NCI-H748 treated with DMSO at 0.1 percent for 48 hours (cell line): ENCODE measurements at regions not wholly inside any gene's neighbourhood (a gene's known extent, or its start where the extent isn't known, plus 50 kb on each side); places are given as distances from the start of the nearest gene placed in this dataset.
A peak's percentile ranks its signal among the peaks of the same experiment; 100 is the strongest.
"Not testable (repeated sequence)": the region's sequence is repeated elsewhere in the genome, so short reads cannot be mapped to it uniquely, and the experiment has no call there.

Experiments used
- DNase-seq: peaks from one replicate; lab custom pipeline; 2025; lab: John Stamatoyannopoulos, UW

GRCh38 chr21:39082656-39083376 lies 100.4 kb downstream of the PSMG1 start:
- no peak for DNase-seq

GRCh38 chr21:39080366-39080765 lies 102.9 kb downstream of the PSMG1 start:
- DNase-seq = no peak

GRCh38 chr21:39079617-39080016 lies 103.6 kb downstream of the PSMG1 start:
- no peak for DNase-seq

- DNase-seq = no peak
Observed at GRCh38 chr21:39078322-39079065, 104.8 kb downstream of the PSMG1 start.

GRCh38 chr21:39077876-39078275 lies 105.4 kb downstream of the PSMG1 start:
- DNase-seq = no peak

- DNase-seq = no peak
Observed at GRCh38 chr21:39074508-39074907, 108.7 kb downstream of the PSMG1 start.

- DNase-seq = no peak
Observed at GRCh38 chr21:39073717-39074116, 109.5 kb downstream of the PSMG1 start.

- no peak for DNase-seq
Observed at GRCh38 chr21:39073063-39073462, 110.2 kb downstream of the PSMG1 start.

- no peak for DNase-seq
Observed at GRCh38 chr21:39072468-39072867, 110.8 kb downstream of the PSMG1 start.

- DNase-seq = no peak
Observed at GRCh38 chr21:39071623-39072214, 111.5 kb downstream of the PSMG1 start.

GRCh38 chr21:39069856-39070255 lies 113.4 kb downstream of the PSMG1 start:
- not testable (repeated sequence) for DNase-seq

- DNase-seq = no peak
Observed at GRCh38 chr21:39066829-39067780, 116.1 kb downstream of the PSMG1 start.

- no peak for DNase-seq
Observed at GRCh38 chr21:39065917-39066316, 117.3 kb downstream of the PSMG1 start.

GRCh38 chr21:39064325-39065012 lies 118.8 kb downstream of the PSMG1 start:
- DNase-seq = no peak

- DNase-seq = no peak
Observed at GRCh38 chr21:39063517-39063916, 119.7 kb downstream of the PSMG1 start.

GRCh38 chr21:39062196-39062595 lies 121.1 kb downstream of the PSMG1 start:
- DNase-seq = no peak

GRCh38 chr21:39061766-39062165 lies 121.5 kb downstream of the PSMG1 start:
- no peak for DNase-seq

GRCh38 chr21:39060485-39061083 lies 122.7 kb downstream of the PSMG1 start:
- no peak for DNase-seq

- peak; percentile 9 for DNase-seq
Observed at GRCh38 chr21:39057121-39057520, 126.1 kb downstream of the PSMG1 start.

- DNase-seq = no peak
Observed at GRCh38 chr21:39056636-39057035, 126.6 kb downstream of the PSMG1 start.

- no peak for DNase-seq
Observed at GRCh38 chr21:39055167-39055767, 128.0 kb downstream of the PSMG1 start.
